IMR-90 (cell line): ENCODE measurements at regions not wholly inside any gene's neighbourhood (a gene's known extent, or its start where the extent isn't known, plus 50 kb on each side); places are given as distances from the start of the nearest gene placed in this dataset.

Experiments used
- MAZ ChIP-seq: IDR thresholded peaks from 2 replicates; pipeline ENCODE4 v1.6.1; 2012; ENCODE audit warnings: low read depth, mild to moderate bottlenecking, low read length, improper control_type of control experiment, moderate library complexity, borderline replicate concordance
- NFE2L2 ChIP-seq: fragments of 150-350 bp; IDR thresholded peaks from 2 replicates; pipeline ENCODE4 v1.6.1; 2016; ENCODE audit warnings: low read depth, mild to moderate bottlenecking, low read length
- POLR2A ChIP-seq: IDR thresholded peaks from 2 replicates; pipeline ENCODE4 v1.6.1; 2012; ENCODE audit warnings: mild to moderate bottlenecking, low read depth, low read length
- SMC3 ChIP-seq: fragments of 150-350 bp; IDR thresholded peaks from 2 replicates; pipeline ENCODE4 v1.6.1; 2016; ENCODE audit warnings: low read depth, mild to moderate bottlenecking, antibody characterized with exemption, low read length, moderate library complexity
- TF ChIP-seq, protein P1 (sequence below): conservative IDR thresholded peaks from 2 replicates; pipeline ENCODE4 v1.5.1; 2012; ENCODE audit warnings: mild to moderate bottlenecking, low read depth, low read length, improper control_type of control experiment

DNA sequence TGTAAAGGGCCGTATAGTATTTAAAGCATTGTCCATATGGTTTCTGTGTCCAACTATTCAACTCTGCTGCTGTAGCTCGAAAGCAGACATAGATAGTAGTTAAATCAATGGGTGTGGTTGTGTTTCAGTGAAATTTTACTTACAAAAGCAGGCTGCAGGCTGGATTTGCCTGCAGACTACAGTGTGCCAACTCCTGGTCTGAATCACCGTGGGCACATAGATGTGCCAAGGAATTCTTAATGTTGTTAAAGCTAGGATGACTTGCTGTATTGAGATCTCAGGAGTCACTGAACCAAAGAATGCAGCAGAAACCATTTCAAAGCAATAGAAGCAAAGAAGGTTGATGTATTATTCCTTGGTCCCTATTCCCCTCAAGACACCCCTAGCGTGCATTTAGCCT lies 379.0 kb downstream of the STIM2 start:
- TF ChIP-seq, protein P1, sequence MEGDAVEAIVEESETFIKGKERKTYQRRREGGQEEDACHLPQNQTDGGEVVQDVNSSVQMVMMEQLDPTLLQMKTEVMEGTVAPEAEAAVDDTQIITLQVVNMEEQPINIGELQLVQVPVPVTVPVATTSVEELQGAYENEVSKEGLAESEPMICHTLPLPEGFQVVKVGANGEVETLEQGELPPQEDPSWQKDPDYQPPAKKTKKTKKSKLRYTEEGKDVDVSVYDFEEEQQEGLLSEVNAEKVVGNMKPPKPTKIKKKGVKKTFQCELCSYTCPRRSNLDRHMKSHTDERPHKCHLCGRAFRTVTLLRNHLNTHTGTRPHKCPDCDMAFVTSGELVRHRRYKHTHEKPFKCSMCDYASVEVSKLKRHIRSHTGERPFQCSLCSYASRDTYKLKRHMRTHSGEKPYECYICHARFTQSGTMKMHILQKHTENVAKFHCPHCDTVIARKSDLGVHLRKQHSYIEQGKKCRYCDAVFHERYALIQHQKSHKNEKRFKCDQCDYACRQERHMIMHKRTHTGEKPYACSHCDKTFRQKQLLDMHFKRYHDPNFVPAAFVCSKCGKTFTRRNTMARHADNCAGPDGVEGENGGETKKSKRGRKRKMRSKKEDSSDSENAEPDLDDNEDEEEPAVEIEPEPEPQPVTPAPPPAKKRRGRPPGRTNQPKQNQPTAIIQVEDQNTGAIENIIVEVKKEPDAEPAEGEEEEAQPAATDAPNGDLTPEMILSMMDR = no peak
- TF ChIP-seq POLR2A (no peak), MAZ (no peak), SMC3 (no peak), NFE2L2 (no peak)
